ENCODE measurements at regions not wholly inside any gene's neighbourhood (a gene's known extent, or its start where the extent isn't known, plus 50 kb on each side); places are given as distances from the start of the nearest gene placed in this dataset.

DNA sequence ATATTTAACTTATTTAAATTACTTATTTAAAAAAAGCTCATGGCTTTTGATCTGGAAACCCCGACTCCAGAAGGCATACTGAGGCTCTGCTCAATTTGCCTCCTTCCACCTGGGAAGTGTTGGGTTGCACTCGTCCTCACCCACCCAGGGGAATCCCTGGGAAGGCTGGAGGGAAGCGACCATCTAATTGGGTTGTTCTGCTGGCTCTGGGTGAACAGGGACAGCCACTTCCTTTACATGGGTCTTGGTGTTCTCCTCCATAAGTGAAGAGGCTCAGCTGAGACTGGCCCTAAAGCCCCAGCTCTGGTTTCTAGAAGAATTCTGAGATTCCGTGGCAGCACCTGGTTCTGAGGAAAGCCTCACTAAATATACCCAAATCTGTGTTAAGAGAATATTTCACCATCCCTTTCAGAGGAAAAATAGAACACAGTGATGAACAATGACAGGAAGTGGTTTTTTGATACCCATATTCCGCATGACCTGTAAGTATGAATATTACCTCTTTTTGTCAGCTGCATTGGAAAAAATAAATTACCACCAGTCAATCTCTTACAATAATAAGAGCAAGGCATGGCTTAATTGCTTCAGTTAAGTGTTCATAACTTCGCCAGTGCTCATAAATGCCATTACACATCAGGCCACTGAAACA is 131.1 kb upstream of the SHH start:
- H3K27me3 ChIP-seq (ENCODE audit: control insufficient read depth in 2 of 2, insufficient read depth in 2 of 2, low read length in 2 of 2): no peaks in the 10 kb centered on the region
- H2AFZ ChIP-seq (ENCODE audit: low read depth, low read length): no peak overlapping the region
- dilution Hi-C loops (cut with MboI; ENCODE audit: extremely low pct_ligation_motif_present, low sequenced_read_pairs) (no loop called here), intact Hi-C loops (cut with micrococcal nuclease) (no loop called here)
- H3K4me1 ChIP-seq (ENCODE audit: control insufficient read depth, extremely low read depth, insufficient read depth, low read length): no peaks in the 10 kb centered on the region
- FAIRE-seq: no peak
- H4K20me1 ChIP-seq (replicated peaks; ENCODE audit: control insufficient read depth, extremely low read depth, insufficient read depth, low read length): no peaks in the 10 kb centered on the region
- ChIA-PET CTCF (no interaction called here), POLR2A (no interaction called here)
- H3K36me3 ChIP-seq (ENCODE audit: control insufficient read depth in 2 of 2, extremely low read depth in 1 of 2, insufficient read depth in 2 of 2, low read length in 2 of 2): no peaks in the 10 kb centered on the region
- H3K9me1 ChIP-seq (replicated peaks; ENCODE audit: control insufficient read depth, extremely low read depth, insufficient read depth, low read length): no peaks in the 10 kb centered on the region
- no peaks in the 10 kb centered on the region for H3K9me3 ChIP-seq (replicated peaks; ENCODE audit: control insufficient read depth, insufficient read depth, low read length)
- H3K27ac ChIP-seq (ENCODE audit: insufficient read depth, low read depth, low read length): no peak overlapping the region
- H3K4me2 ChIP-seq (ENCODE audit: insufficient read depth, low read length): no peak overlapping the region
- BruUV-seq (replicated peaks): no TSS peak
- no peak for DNase-seq (ENCODE audit: low read depth, low spot score)
- TF ChIP-seq GATA2 (IDR thresholded peaks at IDR 0.05; ENCODE audit: insufficient read depth, insufficient read length, low read depth, low read length) (no peak), MAX (IDR thresholded peaks at IDR 0.05; ENCODE audit: insufficient read depth, insufficient read length) (no peak), CTCF (IDR thresholded peaks at IDR 0.05; ENCODE audit: extremely low read depth in 1 of 2, insufficient read depth in 1 of 2, low read depth in 1 of 2, low read length in 2 of 2) (no peak), POLR2AphosphoS5 (IDR thresholded peaks at IDR 0.05; ENCODE audit: insufficient read depth, low read depth, low read length) (no peak), MYC (IDR thresholded peaks at IDR 0.05; ENCODE audit: low read depth, low read length) (no peak), FOS (IDR thresholded peaks at IDR 0.05; ENCODE audit: borderline replicate concordance, insufficient read depth, low read length) (no peak), EZH2 (IDR thresholded peaks at IDR 0.05; ENCODE audit: borderline replicate concordance, low read depth, low read length, severe bottlenecking) (no peak), JUN (IDR thresholded peaks at IDR 0.05; ENCODE audit: borderline replicate concordance, insufficient read depth, insufficient read length, low read depth) (no peak), POLR2A (IDR thresholded peaks at IDR 0.05; ENCODE audit: low read depth, low read length) (no peak)
- H3K9ac ChIP-seq (replicated peaks; ENCODE audit: extremely low read depth, insufficient read depth, low read length): no peak overlapping the region
- no peak overlapping the region for H3K4me3 ChIP-seq (replicated peaks in 1 of 3; ENCODE audit: insufficient read depth in 1 of 3, low read depth in 1 of 3, low read length in 3 of 3)
- no peaks in the 10 kb centered on the region for H3K79me2 ChIP-seq (ENCODE audit: control insufficient read depth, insufficient read depth, low read length)
